ENCODE measurements at regions not wholly inside any gene's neighbourhood (a gene's known extent, or its start where the extent isn't known, plus 50 kb on each side); places are given as distances from the start of the nearest gene placed in this dataset.
A peak's percentile ranks its signal among the peaks of the same experiment; 100 is the strongest.

DNA sequence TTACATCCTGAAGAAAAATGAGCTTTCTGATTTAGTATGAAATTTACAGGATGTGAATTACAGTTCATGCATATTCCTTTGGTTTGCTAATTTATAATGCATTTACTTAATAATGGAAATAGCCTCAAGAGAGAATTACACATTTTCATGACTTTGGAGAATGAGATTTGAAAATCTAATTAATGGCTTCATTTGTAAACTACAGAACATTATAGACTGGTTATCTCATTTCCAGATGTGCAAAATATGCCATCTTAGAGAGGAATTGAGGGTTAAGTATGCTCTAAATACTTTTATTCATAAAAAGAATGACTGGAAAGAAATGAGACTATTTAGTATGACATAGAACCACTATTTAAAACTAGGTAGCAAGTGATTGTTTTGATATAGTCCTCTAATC, 94.2 kb upstream of the DNAJC10 start:
- H3K36me3 Mint-ChIP-seq (ENCODE audit: insufficient read depth) = no peaks in the 10 kb centered on the region
- H3K9me3 Mint-ChIP-seq (ENCODE audit: low read depth) = peaks cover 5% of the 10 kb centered on the region
- no peaks in the 10 kb centered on the region for H3K27me3 Mint-ChIP-seq
- H3K4me1 Mint-ChIP-seq (ENCODE audit: low read depth) = peaks cover 16% of the 10 kb centered on the region
- H3K27ac Mint-ChIP-seq = no peak overlapping the region
- TF ChIP-seq, protein P1, sequence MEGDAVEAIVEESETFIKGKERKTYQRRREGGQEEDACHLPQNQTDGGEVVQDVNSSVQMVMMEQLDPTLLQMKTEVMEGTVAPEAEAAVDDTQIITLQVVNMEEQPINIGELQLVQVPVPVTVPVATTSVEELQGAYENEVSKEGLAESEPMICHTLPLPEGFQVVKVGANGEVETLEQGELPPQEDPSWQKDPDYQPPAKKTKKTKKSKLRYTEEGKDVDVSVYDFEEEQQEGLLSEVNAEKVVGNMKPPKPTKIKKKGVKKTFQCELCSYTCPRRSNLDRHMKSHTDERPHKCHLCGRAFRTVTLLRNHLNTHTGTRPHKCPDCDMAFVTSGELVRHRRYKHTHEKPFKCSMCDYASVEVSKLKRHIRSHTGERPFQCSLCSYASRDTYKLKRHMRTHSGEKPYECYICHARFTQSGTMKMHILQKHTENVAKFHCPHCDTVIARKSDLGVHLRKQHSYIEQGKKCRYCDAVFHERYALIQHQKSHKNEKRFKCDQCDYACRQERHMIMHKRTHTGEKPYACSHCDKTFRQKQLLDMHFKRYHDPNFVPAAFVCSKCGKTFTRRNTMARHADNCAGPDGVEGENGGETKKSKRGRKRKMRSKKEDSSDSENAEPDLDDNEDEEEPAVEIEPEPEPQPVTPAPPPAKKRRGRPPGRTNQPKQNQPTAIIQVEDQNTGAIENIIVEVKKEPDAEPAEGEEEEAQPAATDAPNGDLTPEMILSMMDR (IDR thresholded peaks at IDR 0.05; ENCODE audit: unreplicated experiment) = no peak
- no peak for DNase-seq (ENCODE audit: low spot score, unreplicated experiment)
- no peak overlapping the region for H3K4me3 Mint-ChIP-seq (ENCODE audit: low read depth)

GRCh38 chr2:182622231-182622630, 93.8 kb upstream of the DNAJC10 start:
- Mint-ChIP-seq H3K27me3 (no peaks in the 10 kb centered on the region), H3K4me1 (ENCODE audit: low read depth) (peaks cover 16% of the 10 kb centered on the region), H3K4me3 (ENCODE audit: low read depth) (no peak overlapping the region), H3K36me3 (ENCODE audit: insufficient read depth) (no peaks in the 10 kb centered on the region), H3K27ac (no peak overlapping the region), H3K9me3 (ENCODE audit: low read depth) (peaks cover 5% of the 10 kb centered on the region)
- DNase-seq (ENCODE audit: low spot score, unreplicated experiment) = no peak
- TF ChIP-seq, protein P1 (IDR thresholded peaks at IDR 0.05; ENCODE audit: unreplicated experiment) = no peak

DNA sequence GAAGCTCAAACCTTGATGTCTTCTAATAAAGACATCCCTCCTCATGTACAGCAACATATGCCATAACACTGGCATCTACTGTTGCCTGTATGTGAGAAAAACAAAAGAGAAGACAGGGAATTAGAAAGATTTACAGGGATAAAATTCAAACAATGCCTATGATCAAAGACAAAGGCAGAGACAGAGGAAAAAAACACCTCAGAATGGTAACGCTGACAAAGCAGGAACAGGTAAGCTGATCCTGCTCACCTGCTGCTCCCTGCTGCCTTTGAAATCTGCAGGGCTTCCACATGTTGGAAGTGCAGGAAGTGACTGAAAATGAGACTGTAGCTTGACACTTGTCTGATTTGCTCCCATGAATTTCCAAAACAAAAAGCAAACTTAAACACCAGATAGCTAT, 90.2 kb upstream of the DNAJC10 start:
- DNase-seq (ENCODE audit: low spot score, unreplicated experiment) = no peak
- Mint-ChIP-seq H3K4me3 (ENCODE audit: low read depth) (no peak overlapping the region), H3K9me3 (ENCODE audit: low read depth) (no peaks in the 10 kb centered on the region), H3K36me3 (ENCODE audit: insufficient read depth) (no peaks in the 10 kb centered on the region), H3K27ac (peak overlapping the region; percentile 66), H3K4me1 (ENCODE audit: low read depth) (peaks cover 9% of the 10 kb centered on the region), H3K27me3 (no peaks in the 10 kb centered on the region)
- TF ChIP-seq, protein P1 (IDR thresholded peaks at IDR 0.05; ENCODE audit: unreplicated experiment) = no peak

DNA sequence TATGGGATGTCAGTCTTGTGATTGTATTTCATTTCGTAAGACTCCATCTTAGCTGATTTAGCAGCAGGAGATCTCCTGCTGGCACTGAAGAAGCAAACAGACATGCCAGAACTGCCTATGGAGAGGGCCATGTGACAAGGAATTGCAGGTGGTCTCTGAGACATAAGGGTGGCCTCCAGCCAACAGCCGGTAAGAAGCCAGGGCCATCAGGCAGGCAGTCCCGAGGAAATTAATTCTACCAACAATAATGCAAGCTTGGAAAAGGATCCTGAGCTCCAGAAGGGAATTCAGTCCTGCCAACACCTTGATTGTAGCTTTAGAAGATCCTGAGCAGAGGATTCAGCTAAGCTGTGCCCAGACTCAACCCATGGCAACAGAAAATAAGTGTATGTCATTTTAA, 87.1 kb upstream of the DNAJC10 start:
- Mint-ChIP-seq H3K27me3 (no peaks in the 10 kb centered on the region), H3K4me3 (ENCODE audit: low read depth) (no peak overlapping the region), H3K4me1 (ENCODE audit: low read depth) (peaks cover 11% of the 10 kb centered on the region), H3K27ac (no peak overlapping the region), H3K36me3 (ENCODE audit: insufficient read depth) (no peaks in the 10 kb centered on the region), H3K9me3 (ENCODE audit: low read depth) (no peaks in the 10 kb centered on the region)
- TF ChIP-seq, protein P1 (IDR thresholded peaks at IDR 0.05; ENCODE audit: unreplicated experiment) = no peak
- DNase-seq (ENCODE audit: low spot score, unreplicated experiment) = no peak

DNA sequence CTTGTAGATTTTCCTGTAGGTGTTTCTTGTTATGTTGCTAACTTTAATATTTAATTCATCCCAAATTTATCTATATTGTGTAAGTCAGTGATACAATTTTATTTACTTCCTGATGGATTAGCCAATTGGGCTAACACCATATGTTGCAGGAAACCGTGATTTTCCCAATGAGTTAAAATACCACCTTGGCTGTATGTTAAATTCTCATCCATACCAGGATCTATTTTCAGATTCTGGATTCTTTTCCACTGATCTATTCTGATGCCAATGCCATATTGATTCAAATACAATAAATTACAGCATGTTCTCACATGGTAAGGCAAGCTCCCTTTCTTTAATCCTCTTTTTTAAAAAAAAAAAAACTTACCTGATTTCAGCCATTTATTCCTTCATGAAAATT, 85.8 kb upstream of the DNAJC10 start:
- Mint-ChIP-seq H3K4me3 (ENCODE audit: low read depth) (no peak overlapping the region), H3K4me1 (ENCODE audit: low read depth) (peaks cover 11% of the 10 kb centered on the region), H3K27ac (no peak overlapping the region), H3K36me3 (ENCODE audit: insufficient read depth) (no peaks in the 10 kb centered on the region), H3K27me3 (no peaks in the 10 kb centered on the region), H3K9me3 (ENCODE audit: low read depth) (no peaks in the 10 kb centered on the region)
- no peak for DNase-seq (ENCODE audit: low spot score, unreplicated experiment)
- TF ChIP-seq, protein P1 (IDR thresholded peaks at IDR 0.05; ENCODE audit: unreplicated experiment) = no peak
